ENCODE measurements at regions not wholly inside any gene's neighbourhood (a gene's known extent, or its start where the extent isn't known, plus 50 kb on each side); places are given as distances from the start of the nearest gene placed in this dataset.
A peak's percentile ranks its signal among the peaks of the same experiment; 100 is the strongest.

DNA sequence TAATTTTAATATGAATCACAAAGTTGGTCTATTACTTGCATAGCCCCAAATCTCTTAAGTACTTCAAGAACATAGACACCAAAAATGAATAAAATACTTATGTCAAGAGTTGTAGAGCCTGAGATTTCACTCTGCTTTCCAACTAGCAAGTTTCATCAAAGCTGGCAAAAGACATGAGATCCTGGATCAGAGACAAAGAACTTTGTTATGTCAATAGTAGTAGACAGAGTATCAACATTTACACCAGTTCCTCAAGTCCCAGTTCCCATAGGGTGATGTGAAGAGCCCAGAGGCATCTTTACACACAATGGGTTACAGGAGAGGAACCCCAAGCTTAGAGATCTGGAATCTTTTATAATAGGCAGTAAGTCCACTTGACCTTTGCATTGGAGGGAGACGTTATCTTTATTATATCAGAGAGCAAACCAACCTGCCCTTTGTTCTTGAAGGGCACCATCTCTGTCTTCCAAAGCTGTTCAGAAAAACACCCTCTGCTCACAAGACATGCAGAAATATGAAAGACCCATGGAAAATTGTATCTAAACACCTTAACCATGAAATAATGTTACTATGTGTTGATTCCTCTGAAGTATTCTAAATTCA is 174.4 kb upstream of the GALNT2 start:
- Mint-ChIP-seq H3K4me3 (ENCODE audit: unreplicated experiment) (no peak overlapping the region), H3K36me3 (ENCODE audit: unreplicated experiment) (no peaks in the 10 kb centered on the region), H3K27me3 (ENCODE audit: unreplicated experiment) (peaks cover 37% of the 10 kb centered on the region), H3K4me1 (ENCODE audit: unreplicated experiment) (peaks cover 3% of the 10 kb centered on the region), H3K9me3 (ENCODE audit: unreplicated experiment) (peaks cover 3% of the 10 kb centered on the region), H3K27ac (ENCODE audit: unreplicated experiment) (no peak overlapping the region)
- TF ChIP-seq, protein P1, sequence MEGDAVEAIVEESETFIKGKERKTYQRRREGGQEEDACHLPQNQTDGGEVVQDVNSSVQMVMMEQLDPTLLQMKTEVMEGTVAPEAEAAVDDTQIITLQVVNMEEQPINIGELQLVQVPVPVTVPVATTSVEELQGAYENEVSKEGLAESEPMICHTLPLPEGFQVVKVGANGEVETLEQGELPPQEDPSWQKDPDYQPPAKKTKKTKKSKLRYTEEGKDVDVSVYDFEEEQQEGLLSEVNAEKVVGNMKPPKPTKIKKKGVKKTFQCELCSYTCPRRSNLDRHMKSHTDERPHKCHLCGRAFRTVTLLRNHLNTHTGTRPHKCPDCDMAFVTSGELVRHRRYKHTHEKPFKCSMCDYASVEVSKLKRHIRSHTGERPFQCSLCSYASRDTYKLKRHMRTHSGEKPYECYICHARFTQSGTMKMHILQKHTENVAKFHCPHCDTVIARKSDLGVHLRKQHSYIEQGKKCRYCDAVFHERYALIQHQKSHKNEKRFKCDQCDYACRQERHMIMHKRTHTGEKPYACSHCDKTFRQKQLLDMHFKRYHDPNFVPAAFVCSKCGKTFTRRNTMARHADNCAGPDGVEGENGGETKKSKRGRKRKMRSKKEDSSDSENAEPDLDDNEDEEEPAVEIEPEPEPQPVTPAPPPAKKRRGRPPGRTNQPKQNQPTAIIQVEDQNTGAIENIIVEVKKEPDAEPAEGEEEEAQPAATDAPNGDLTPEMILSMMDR (IDR thresholded peaks at IDR 0.05), result no peak
- DNase-seq (ENCODE audit: extremely low spot score, unreplicated experiment), result peak; percentile 6

DNA sequence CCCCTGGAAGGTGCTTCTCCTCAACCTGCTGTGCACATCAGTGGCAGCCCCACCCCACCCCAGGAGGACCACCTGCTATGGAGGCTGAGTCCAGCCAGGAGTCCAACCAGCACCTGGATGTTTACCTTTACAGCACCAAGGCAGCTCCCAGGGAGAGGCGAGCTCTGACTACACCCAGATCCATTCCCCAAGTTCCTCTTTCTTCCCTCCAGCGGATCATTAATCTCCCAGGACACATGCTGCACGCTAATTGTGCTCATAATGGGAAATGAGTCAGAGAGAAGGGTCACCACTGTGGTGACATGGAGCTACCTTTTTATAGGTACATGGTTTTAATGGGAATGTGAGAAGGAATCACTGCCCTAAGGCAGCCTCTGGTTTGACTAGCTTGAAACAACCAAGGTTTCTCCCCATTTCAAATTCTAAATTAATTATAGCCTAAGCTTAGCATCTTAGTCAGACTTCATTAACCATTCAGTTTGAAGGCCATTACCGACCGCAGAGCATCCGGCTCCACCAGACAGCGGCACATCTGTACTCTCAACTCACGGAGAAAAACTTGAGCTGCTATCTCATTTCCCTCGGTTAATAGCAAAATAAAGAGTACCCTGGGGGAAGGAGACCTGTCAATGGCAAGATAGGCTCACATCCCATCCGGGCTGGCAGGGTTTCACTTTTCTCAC is 173.1 kb upstream of the GALNT2 start:
- H3K27ac Mint-ChIP-seq (ENCODE audit: unreplicated experiment), result no peak overlapping the region
- H3K36me3 Mint-ChIP-seq (ENCODE audit: unreplicated experiment), result no peaks in the 10 kb centered on the region
- H3K4me3 Mint-ChIP-seq (ENCODE audit: unreplicated experiment), result no peak overlapping the region
- peaks cover 3% of the 10 kb centered on the region for H3K4me1 Mint-ChIP-seq (ENCODE audit: unreplicated experiment)
- TF ChIP-seq, protein P1 (IDR thresholded peaks at IDR 0.05), result no peak
- peaks cover 37% of the 10 kb centered on the region for H3K27me3 Mint-ChIP-seq (ENCODE audit: unreplicated experiment)
- peaks cover 3% of the 10 kb centered on the region for H3K9me3 Mint-ChIP-seq (ENCODE audit: unreplicated experiment)
- peak; percentile 65 for DNase-seq (ENCODE audit: extremely low spot score, unreplicated experiment)

GRCh38 chr1:229894532-229894931 is 172.5 kb upstream of the GALNT2 start:
- H3K36me3 Mint-ChIP-seq (ENCODE audit: unreplicated experiment), result no peaks in the 10 kb centered on the region
- TF ChIP-seq, protein P1 (IDR thresholded peaks at IDR 0.05), result no peak
- no peak for DNase-seq (ENCODE audit: extremely low spot score, unreplicated experiment)
- peaks cover 3% of the 10 kb centered on the region for H3K4me1 Mint-ChIP-seq (ENCODE audit: unreplicated experiment)
- no peak overlapping the region for H3K27ac Mint-ChIP-seq (ENCODE audit: unreplicated experiment)
- no peak overlapping the region for H3K4me3 Mint-ChIP-seq (ENCODE audit: unreplicated experiment)
- peaks cover 3% of the 10 kb centered on the region for H3K9me3 Mint-ChIP-seq (ENCODE audit: unreplicated experiment)
- H3K27me3 Mint-ChIP-seq (ENCODE audit: unreplicated experiment), result peaks cover 35% of the 10 kb centered on the region

- Mint-ChIP-seq H3K27me3 (ENCODE audit: unreplicated experiment) (peaks cover 41% of the 10 kb centered on the region), H3K4me3 (ENCODE audit: unreplicated experiment) (no peak overlapping the region), H3K36me3 (ENCODE audit: unreplicated experiment) (no peaks in the 10 kb centered on the region), H3K9me3 (ENCODE audit: unreplicated experiment) (peaks cover 3% of the 10 kb centered on the region), H3K4me1 (ENCODE audit: unreplicated experiment) (peaks cover 3% of the 10 kb centered on the region), H3K27ac (ENCODE audit: unreplicated experiment) (no peak overlapping the region)
- TF ChIP-seq, protein P1 (IDR thresholded peaks at IDR 0.05), result no peak
- no peak for DNase-seq (ENCODE audit: extremely low spot score, unreplicated experiment)
These were observed 171.4 kb upstream of the GALNT2 start for GRCh38 chr1:229895605-229896004.

DNA sequence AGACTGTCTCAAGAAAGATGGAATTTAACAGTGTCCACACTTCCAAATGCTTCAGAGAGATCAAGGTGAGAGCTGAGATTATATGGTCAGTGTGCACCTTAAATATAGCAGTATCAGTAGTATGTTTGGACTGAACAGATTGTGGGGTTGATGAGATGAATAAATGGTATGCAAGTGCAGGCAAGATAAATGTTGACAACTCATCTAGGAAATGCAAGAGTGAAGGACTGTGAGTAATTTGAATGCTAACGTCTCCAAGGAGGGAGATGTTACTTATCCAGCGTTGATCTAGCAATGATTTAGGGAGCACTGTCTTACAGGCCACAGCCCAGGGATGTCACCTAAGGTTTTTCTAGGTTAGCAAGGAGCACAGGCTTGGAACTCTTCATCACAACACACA is 170.7 kb upstream of the GALNT2 start:
- no peak overlapping the region for H3K27ac Mint-ChIP-seq (ENCODE audit: unreplicated experiment)
- H3K36me3 Mint-ChIP-seq (ENCODE audit: unreplicated experiment), result no peaks in the 10 kb centered on the region
- no peak overlapping the region for H3K4me3 Mint-ChIP-seq (ENCODE audit: unreplicated experiment)
- peaks cover 44% of the 10 kb centered on the region for H3K27me3 Mint-ChIP-seq (ENCODE audit: unreplicated experiment)
- TF ChIP-seq, protein P1 (IDR thresholded peaks at IDR 0.05), result no peak
- DNase-seq (ENCODE audit: extremely low spot score, unreplicated experiment), result no peak
- H3K9me3 Mint-ChIP-seq (ENCODE audit: unreplicated experiment), result peaks cover 3% of the 10 kb centered on the region
- peaks cover 3% of the 10 kb centered on the region for H3K4me1 Mint-ChIP-seq (ENCODE audit: unreplicated experiment)
